Mammary epithelial cell (primary cell): ENCODE measurements at regions not wholly inside any gene's neighbourhood (a gene's known extent, or its start where the extent isn't known, plus 50 kb on each side); places are given as distances from the start of the nearest gene placed in this dataset.

Source experiments
- EZH2 ChIP-seq: IDR thresholded peaks from 2 replicates; pipeline ENCODE4 v1.6.1; 2012; ENCODE audit warnings: low read length, inconsistent platforms, borderline replicate concordance
- TF ChIP-seq, protein P1 (sequence below), 2 donors: IDR thresholded peaks in 1 of 2; conservative IDR thresholded peaks in 1 of 2; 2 replicates each; pipeline ENCODE4 v1.5.1; 2011 to 2012; ENCODE audit warnings: inconsistent platforms in 2 of 2, low read length in 2 of 2, mild to moderate bottlenecking in 2 of 2, control low read depth in 1 of 2, low read depth in 1 of 2; ENCODE audit not compliant: insufficient read depth in 1 of 2; ENCODE audit errors: extremely low read depth in 1 of 2

DNA sequence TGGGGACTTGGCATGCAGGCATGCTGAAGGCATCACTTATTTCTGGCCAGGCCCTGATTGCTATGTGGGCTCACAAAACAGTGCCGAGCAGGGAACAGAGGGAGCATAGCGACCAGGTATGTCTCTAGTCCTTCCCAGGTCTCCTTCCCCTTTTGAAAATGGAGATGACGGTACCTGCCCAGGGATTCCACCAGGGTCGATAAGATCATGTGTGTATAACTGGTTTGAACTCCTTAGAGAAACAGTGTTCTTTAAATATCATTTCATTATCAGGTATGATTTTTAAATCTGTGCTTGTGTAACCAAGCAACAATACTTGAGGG lies 280.6 kb downstream of the FOXO1 start:
- TF ChIP-seq, protein P1, sequence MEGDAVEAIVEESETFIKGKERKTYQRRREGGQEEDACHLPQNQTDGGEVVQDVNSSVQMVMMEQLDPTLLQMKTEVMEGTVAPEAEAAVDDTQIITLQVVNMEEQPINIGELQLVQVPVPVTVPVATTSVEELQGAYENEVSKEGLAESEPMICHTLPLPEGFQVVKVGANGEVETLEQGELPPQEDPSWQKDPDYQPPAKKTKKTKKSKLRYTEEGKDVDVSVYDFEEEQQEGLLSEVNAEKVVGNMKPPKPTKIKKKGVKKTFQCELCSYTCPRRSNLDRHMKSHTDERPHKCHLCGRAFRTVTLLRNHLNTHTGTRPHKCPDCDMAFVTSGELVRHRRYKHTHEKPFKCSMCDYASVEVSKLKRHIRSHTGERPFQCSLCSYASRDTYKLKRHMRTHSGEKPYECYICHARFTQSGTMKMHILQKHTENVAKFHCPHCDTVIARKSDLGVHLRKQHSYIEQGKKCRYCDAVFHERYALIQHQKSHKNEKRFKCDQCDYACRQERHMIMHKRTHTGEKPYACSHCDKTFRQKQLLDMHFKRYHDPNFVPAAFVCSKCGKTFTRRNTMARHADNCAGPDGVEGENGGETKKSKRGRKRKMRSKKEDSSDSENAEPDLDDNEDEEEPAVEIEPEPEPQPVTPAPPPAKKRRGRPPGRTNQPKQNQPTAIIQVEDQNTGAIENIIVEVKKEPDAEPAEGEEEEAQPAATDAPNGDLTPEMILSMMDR (conservative IDR thresholded peaks at IDR 0.05 in 1 of 2, IDR thresholded peaks at IDR 0.05 in 1 of 2; ENCODE audit: extremely low read depth in 1 of 2, insufficient read depth in 1 of 2, low read depth in 1 of 2, low read length in 2 of 2): no peak
- no peak for TF ChIP-seq EZH2
